ENCODE measurements at regions not wholly inside any gene's neighbourhood (a gene's known extent, or its start where the extent isn't known, plus 50 kb on each side); places are given as distances from the start of the nearest gene placed in this dataset.
A peak's percentile ranks its signal among the peaks of the same experiment; 100 is the strongest.

DNA sequence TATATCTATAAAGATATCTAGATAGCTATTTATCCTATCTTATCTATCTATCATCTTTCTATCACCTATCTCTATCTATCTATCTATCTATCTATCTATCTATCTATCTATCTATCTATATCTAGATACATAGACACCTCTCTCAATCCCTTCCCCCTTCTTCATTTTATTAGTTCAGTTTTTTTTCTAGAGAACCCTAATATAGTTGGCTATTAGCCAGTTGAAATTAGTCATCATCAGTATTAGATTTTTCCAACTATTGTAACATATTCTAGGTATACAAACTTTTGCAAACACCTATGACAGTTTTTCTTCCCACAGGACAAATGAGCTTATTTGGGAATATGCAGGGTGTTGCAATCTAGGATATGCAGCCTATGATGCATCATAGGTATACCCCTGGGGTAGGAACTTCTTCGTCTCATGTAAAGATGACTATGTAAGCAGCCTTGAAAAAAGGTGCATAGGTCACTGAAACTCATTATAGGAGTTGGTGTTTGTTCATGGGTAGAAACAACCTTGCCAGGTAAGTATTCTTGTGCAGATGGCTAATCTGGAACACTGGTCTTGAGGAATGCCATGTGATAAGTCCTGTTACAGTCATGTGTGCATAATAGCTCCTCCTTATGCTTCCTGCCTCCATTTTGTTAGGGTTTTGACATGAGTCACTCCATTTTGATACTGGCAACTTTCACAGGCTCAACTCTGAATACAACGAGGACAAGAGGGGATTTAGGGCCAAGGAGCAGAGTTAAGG, 160.7 kb upstream of the ZSWIM2 start:
- 77 to 85% (median 80%) methylated on average over 2 of the region's 2 CpGs for WGBS, 4 donors
- no peak for DNase-seq

GRCh38 chr2:187008111-187008510, 159.1 kb upstream of the ZSWIM2 start:
- Histone ChIP-seq H3K36me3 (replicated peaks in 1 of 2) (no peaks in the 10 kb centered on the region), H3K4me3 (no peak overlapping the region), H3K27ac (no peak overlapping the region), H3K27me3 (no peaks in the 10 kb centered on the region), H3K4me1 (replicated peaks in 1 of 2) (no peaks in the 10 kb centered on the region), H3K9me3 (replicated peaks in 1 of 3) (no peaks in the 10 kb centered on the region)
- intact Hi-C loops (cut with DNase I) = no loop called here
- no peak for DNase-seq
- TF ChIP-seq CTCF (IDR thresholded peaks at IDR 0.05) (no peak), POLR2A (IDR thresholded peaks at IDR 0.05) (no peak)

More for the DNA sequence above, 160.7 kb upstream of the ZSWIM2 start:
- Histone ChIP-seq H3K36me3 (replicated peaks in 1 of 2) (no peaks in the 10 kb centered on the region), H3K27ac (no peak overlapping the region), H3K4me1 (replicated peaks in 1 of 2) (no peaks in the 10 kb centered on the region), H3K27me3 (no peaks in the 10 kb centered on the region), H3K9me3 (replicated peaks in 1 of 3) (no peaks in the 10 kb centered on the region), H3K4me3 (no peak overlapping the region)
- intact Hi-C loops (cut with DNase I) = no loop called here
- TF ChIP-seq POLR2A (IDR thresholded peaks at IDR 0.05) = no peak
- TF ChIP-seq CTCF (IDR thresholded peaks at IDR 0.05) = no peak

DNA sequence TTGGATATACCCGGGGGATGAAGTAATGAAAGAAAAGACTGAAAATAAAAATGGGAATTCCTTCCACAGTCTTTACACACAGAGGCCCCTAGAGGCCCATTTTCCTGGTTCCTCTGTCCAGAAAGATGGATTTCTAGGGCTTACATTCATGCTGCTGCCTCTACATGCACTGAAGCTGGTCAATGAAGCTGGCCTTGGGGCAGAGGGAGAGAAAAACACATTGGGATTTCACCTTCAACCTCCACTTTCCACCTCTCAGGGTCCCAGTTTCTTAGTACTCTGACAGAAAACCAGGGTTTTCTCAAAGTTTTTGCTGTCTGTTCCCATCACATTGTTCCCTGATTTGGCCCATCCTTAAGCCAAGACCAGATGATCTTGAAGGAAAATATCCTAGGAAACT, 154.6 kb upstream of the ZSWIM2 start:
- Histone ChIP-seq H3K27ac (no peak overlapping the region), H3K4me3 (peak overlapping the region in 1 of 4 donors; percentile 25), H3K27me3 (no peaks in the 10 kb centered on the region), H3K4me1 (replicated peaks in 1 of 2) (no peaks in the 10 kb centered on the region), H3K36me3 (replicated peaks in 1 of 2) (no peaks in the 10 kb centered on the region), H3K9me3 (replicated peaks in 1 of 3) (no peaks in the 10 kb centered on the region)
- 63 to 73% (median 70%) methylated on average over 1 of the region's 1 CpG for WGBS, 4 donors
- no peak for TF ChIP-seq CTCF (IDR thresholded peaks at IDR 0.05)
- TF ChIP-seq POLR2A (IDR thresholded peaks at IDR 0.05) = no peak
- intact Hi-C loops (cut with DNase I) = no loop called here
- no peak for DNase-seq

DNA sequence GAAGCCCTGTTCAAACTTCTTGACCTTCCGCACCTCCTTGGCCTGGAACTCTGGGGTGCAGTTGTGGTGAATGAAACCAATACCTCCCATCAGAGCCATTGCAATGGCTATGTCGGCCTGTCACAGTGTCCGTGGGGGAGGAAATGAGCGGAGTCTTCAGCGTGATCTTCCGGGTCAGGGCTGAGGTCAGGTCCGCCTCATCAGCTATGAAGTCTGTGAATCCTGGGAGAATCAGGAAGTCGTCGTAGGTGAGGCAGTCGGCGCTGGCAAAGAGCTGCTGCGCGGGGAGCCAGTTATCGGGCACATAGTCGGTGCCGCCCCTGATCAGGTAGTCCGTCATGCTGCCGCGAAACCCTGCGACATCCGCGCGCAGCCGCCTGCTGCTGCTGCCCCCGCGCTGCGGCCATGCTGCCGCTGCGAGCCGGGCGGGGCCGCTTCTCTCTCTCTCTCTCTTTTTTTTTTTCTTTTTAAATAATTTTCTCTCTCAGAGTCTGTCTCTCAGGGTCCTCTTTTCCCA, 154.1 kb upstream of the ZSWIM2 start:
- Histone ChIP-seq H3K27ac (no peak overlapping the region), H3K4me3 (peak overlapping the region in 1 of 4 donors; percentile 25), H3K36me3 (replicated peaks in 1 of 2) (no peaks in the 10 kb centered on the region), H3K27me3 (no peaks in the 10 kb centered on the region), H3K9me3 (replicated peaks in 1 of 3) (no peaks in the 10 kb centered on the region), H3K4me1 (replicated peaks in 1 of 2) (no peaks in the 10 kb centered on the region)
- TF ChIP-seq POLR2A (IDR thresholded peaks at IDR 0.05) = no peak
- TF ChIP-seq CTCF (IDR thresholded peaks at IDR 0.05) = no peak
- WGBS, 4 donors = 63 to 84% (median 77%) methylated on average over 25 to 32 of the region's 32 CpGs
- peak in 2 of 7 donors; percentile 27 to 35 for DNase-seq
- intact Hi-C loops (cut with DNase I) = no loop called here
